ENCODE measurements at regions not wholly inside any gene's neighbourhood (a gene's known extent, or its start where the extent isn't known, plus 50 kb on each side); places are given as distances from the start of the nearest gene placed in this dataset.

DNA sequence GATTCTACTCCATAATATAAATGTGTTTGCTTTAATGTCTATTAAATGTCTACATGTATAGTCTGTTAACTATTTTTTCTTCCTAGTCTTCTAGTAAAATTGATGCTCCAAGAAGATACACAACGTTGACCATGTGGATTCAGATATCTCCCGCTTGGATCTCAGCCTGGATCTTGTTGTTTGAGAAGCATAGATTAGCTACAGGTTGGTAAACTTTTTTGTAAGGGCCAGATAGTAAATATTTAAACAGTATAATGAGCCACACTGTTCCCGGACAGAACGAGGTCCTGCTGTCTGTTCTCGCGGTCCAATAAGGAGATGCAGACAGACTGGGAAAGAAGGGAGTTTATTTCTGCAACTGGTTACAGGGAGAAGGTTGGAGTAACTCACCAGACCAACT, 86.2 kb upstream of the IL12B start:
- no peak for TF ChIP-seq CTCF (IDR thresholded peaks at IDR 0.05)
- TF ChIP-seq POLR2A (IDR thresholded peaks at IDR 0.05) = no peak
- peak; percentile 23 for TF ChIP-seq POLR2AphosphoS5 (IDR thresholded peaks at IDR 0.05)
